ENCODE measurements at regions not wholly inside any gene's neighbourhood (a gene's known extent, or its start where the extent isn't known, plus 50 kb on each side); places are given as distances from the start of the nearest gene placed in this dataset.
"Not testable (repeated sequence)": the region's sequence is repeated elsewhere in the genome, so short reads cannot be mapped to it uniquely, and the experiment has no call there.

DNA sequence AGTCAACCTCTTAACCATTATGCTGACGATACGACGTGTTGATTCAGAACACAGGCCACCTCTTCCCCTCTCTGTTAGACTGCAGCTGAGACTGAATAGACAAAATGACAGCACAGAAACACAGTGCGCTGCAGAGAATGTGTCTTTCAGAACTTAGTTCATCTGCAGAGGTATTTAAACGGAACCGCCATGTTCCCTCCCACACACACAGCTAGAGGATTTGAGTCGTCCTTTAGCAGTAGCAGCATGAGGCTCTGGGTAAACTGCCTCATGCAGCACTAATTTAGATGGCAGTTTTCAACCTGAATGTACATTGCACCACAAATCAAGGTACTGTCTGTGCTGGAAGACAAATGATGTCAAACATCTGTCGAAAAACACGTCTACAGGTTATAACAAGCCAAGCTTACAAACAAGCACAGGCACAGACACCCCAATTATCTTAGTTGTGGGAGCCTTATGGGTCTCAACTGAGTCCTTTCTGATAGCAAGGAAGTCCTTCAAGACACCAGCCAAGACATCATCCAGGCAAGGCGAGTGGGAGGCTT is 76.6 kb upstream of the LRRC4C start:
- Histone ChIP-seq H3K27me3 (no peaks in the 10 kb centered on the region), H3K4me3 (no peak overlapping the region), H3K9me3 (no peaks in the 10 kb centered on the region), H3K27ac (no peak overlapping the region), H3K36me3 (no peaks in the 10 kb centered on the region), H3K4me1 (no peaks in the 10 kb centered on the region)
- intact Hi-C loops (cut with DNase I; ENCODE audit: low total_unique reads): no loop called here
- 70 to 77% methylated on average over 5 to 10 of the region's 10 CpGs for WGBS, 2 donors (ENCODE audit: low coverage in 1 of 2)
- DNase-seq: no peak
- in situ Hi-C loops (cut with MboI; ENCODE audit: low pct_ligation_motif_present in 1 of 4, low pct_unique_long_range_greater_than_20kb in 1 of 4, low sequenced_read_pairs in 3 of 4): no loop called here
- TF ChIP-seq CTCF (IDR thresholded peaks at IDR 0.05): no peak
- TF ChIP-seq POLR2A (IDR thresholded peaks at IDR 0.05): no peak

DNA sequence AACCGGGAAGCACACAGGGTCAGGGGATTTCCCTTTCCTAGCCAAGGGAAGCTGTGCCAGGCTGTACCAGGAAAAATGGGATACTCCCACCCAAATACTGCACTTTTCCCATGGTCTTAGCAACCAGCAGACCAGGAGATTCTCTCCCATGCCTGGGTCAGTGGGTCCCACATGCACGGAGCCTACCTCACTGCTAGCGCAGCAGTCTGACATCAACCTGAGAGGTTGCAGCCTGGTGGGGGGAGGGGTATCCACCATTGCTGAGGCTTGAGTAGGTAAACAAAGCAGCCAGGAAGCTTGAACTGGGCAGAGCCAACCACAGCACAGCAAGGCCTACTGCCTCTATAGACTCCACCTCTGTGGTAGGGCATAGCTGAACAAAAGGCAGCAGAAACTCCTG is 85.5 kb upstream of the LRRC4C start:
- in situ Hi-C loops (cut with MboI; ENCODE audit: low pct_ligation_motif_present in 1 of 4, low pct_unique_long_range_greater_than_20kb in 1 of 4, low sequenced_read_pairs in 3 of 4); DNase-seq; H3K4me1 ChIP-seq; H3K4me3 ChIP-seq; H3K36me3 ChIP-seq; H3K9me3 ChIP-seq; intact Hi-C loops (cut with DNase I; ENCODE audit: low total_unique reads); H3K27me3 ChIP-seq; H3K27ac ChIP-seq: not testable (repeated sequence)
- 86% methylated on average over 3 of the region's 3 CpGs; no CpG with 5 or more reads in 1 of the 2 donors for WGBS, 2 donors (ENCODE audit: low coverage in 1 of 2)

DNA sequence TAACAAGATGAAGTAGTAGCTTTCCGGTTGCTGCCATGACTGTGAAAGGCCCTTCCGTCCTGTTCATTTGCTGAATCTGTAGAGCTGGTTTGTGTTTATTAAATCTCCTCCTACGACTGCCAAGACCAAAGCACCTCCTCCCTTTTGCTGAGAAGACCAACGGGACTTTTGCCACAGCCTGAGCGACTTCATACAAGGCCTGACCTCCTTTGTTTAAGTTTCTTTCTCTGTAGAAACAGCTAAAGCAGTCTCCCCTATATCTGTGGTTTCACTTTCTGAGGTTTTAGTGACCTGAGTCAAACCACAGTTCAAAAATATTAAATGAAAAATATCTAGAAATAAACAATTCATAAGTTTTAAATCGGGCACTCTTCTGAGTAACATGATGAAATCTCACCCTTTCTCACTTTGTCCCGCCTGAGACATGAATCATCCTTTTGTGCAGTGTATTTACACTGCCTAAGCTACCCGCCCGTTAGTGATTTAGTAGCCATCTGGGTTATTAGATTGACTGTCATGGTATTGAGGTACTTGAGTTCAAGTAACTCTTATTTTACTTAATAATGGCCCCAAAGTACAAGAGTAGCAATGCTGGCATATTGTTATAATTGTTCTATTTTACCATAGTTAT is 119.1 kb upstream of the LRRC4C start:
- WGBS, 2 donors (ENCODE audit: low coverage in 1 of 2): 63 to 69% methylated on average over 8 to 9 of the region's 9 CpGs
- Histone ChIP-seq H3K36me3 (no peaks in the 10 kb centered on the region), H3K4me1 (no peaks in the 10 kb centered on the region), H3K27ac (no peak overlapping the region), H3K4me3 (no peak overlapping the region), H3K9me3 (no peaks in the 10 kb centered on the region), H3K27me3 (no peaks in the 10 kb centered on the region)
- in situ Hi-C loops (cut with MboI; ENCODE audit: low pct_ligation_motif_present in 1 of 4, low pct_unique_long_range_greater_than_20kb in 1 of 4, low sequenced_read_pairs in 3 of 4): no loop called here
- intact Hi-C loops (cut with DNase I; ENCODE audit: low total_unique reads): no loop called here
- TF ChIP-seq POLR2A (IDR thresholded peaks at IDR 0.05): no peak
- TF ChIP-seq CTCF (IDR thresholded peaks at IDR 0.05): no peak
- no peak for TF ChIP-seq POLR2AphosphoS5 (IDR thresholded peaks at IDR 0.05)
- no peak for TF ChIP-seq EP300 (IDR thresholded peaks at IDR 0.05; ENCODE audit: low read depth)
- DNase-seq: no peak

GRCh38 chr11:41579546-41579945 is 120.1 kb upstream of the LRRC4C start:
- Histone ChIP-seq H3K9me3 (no peaks in the 10 kb centered on the region), H3K4me1 (no peaks in the 10 kb centered on the region), H3K36me3 (no peaks in the 10 kb centered on the region), H3K27ac (no peak overlapping the region), H3K27me3 (no peaks in the 10 kb centered on the region), H3K4me3 (no peak overlapping the region)
- TF ChIP-seq CTCF (IDR thresholded peaks at IDR 0.05): no peak
- TF ChIP-seq POLR2A (IDR thresholded peaks at IDR 0.05): no peak
- no peak for TF ChIP-seq POLR2AphosphoS5 (IDR thresholded peaks at IDR 0.05)
- no peak for TF ChIP-seq EP300 (IDR thresholded peaks at IDR 0.05; ENCODE audit: low read depth)
- no peak for DNase-seq
- in situ Hi-C loops (cut with MboI; ENCODE audit: low pct_ligation_motif_present in 1 of 4, low pct_unique_long_range_greater_than_20kb in 1 of 4, low sequenced_read_pairs in 3 of 4): no loop called here
- 59 to 64% methylated on average over 3 of the region's 3 CpGs for WGBS, 2 donors (ENCODE audit: low coverage in 1 of 2)
- intact Hi-C loops (cut with DNase I; ENCODE audit: low total_unique reads): no loop called here

DNA sequence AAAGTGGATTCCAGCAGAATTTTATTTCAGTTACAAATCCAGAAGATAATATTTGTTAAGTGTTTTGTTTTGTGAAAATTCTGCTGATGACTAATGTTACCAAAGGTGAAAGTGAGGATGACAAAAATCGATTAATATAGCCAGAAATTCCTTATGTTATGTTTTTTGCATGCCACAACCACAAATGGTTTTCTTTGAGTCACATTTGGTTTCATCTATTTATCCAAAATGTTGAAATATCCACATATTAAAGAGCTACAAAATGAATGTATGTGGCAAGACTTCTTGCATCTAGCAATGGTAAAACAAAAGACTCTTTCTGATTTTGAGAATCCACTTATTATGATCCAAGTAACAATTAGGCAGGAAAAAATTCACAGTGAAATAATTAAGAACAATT is 150.1 kb upstream of the LRRC4C start:
- H3K27me3 ChIP-seq: no peaks in the 10 kb centered on the region
- 15 to 23% methylated on average over 1 of the region's 1 CpG for WGBS, 2 donors (ENCODE audit: low coverage in 1 of 2)
- TF ChIP-seq EP300 (IDR thresholded peaks at IDR 0.05; ENCODE audit: low read depth): no peak
- TF ChIP-seq POLR2A (IDR thresholded peaks at IDR 0.05): no peak
- no peak for TF ChIP-seq CTCF (IDR thresholded peaks at IDR 0.05)
- no peak for TF ChIP-seq POLR2AphosphoS5 (IDR thresholded peaks at IDR 0.05)

More for the DNA sequence above, 150.1 kb upstream of the LRRC4C start:
- DNase-seq: no peak
- in situ Hi-C loops (cut with MboI; ENCODE audit: low pct_ligation_motif_present in 1 of 4, low pct_unique_long_range_greater_than_20kb in 1 of 4, low sequenced_read_pairs in 3 of 4): no loop called here
- no peaks in the 10 kb centered on the region for H3K9me3 ChIP-seq
- H3K4me3 ChIP-seq: no peak overlapping the region
- intact Hi-C loops (cut with DNase I; ENCODE audit: low total_unique reads): no loop called here
- H3K36me3 ChIP-seq: no peaks in the 10 kb centered on the region
- H3K4me1 ChIP-seq: no peaks in the 10 kb centered on the region
- no peak overlapping the region for H3K27ac ChIP-seq

Measured in transverse colon (tissue), 4 donors.